Amygdala (tissue), 56 donors: ENCODE measurements at regions not wholly inside any gene's neighbourhood (a gene's known extent, or its start where the extent isn't known, plus 50 kb on each side); places are given as distances from the start of the nearest gene placed in this dataset.
"Not testable (repeated sequence)": the region's sequence is repeated elsewhere in the genome, so short reads cannot be mapped to it uniquely, and the experiment has no call there.

Experiments used
- DNase-seq, 56 donors: peaks; one replicate each; lab custom pipeline; 2025; lab: John Stamatoyannopoulos, UW

GRCh38 chr22:33971561-33971961, 51.3 kb upstream of the LARGE1 start:
- DNase-seq: peak in 43 of 56 donors; percentile 1 to 79 (median 28)

- DNase-seq: no peak
Observed at GRCh38 chr22:33975841-33976240, 55.6 kb upstream of the LARGE1 start.

GRCh38 chr22:33983558-33983957, 63.3 kb upstream of the LARGE1 start:
- DNase-seq: no peak

- DNase-seq: no peak
Observed at GRCh38 chr22:33984211-33984610, 63.9 kb upstream of the LARGE1 start.

- no peak for DNase-seq
Observed at GRCh38 chr22:33984656-33985285, 64.5 kb upstream of the LARGE1 start.

- no peak for DNase-seq
Observed at GRCh38 chr22:33985506-33985905, 65.2 kb upstream of the LARGE1 start.

GRCh38 chr22:33986167-33986771, 66.0 kb upstream of the LARGE1 start:
- DNase-seq: no peak

- DNase-seq: no peak
Observed at GRCh38 chr22:33986954-33987353, 66.7 kb upstream of the LARGE1 start.

- DNase-seq: not testable (repeated sequence)
Observed at GRCh38 chr22:33989263-33989662, 69.0 kb upstream of the LARGE1 start.

- no peak for DNase-seq
Observed at GRCh38 chr22:33991620-33992019, 71.3 kb upstream of the LARGE1 start.

GRCh38 chr22:33996824-33997223, 76.5 kb upstream of the LARGE1 start:
- DNase-seq: no peak

GRCh38 chr22:34000879-34001526, 80.7 kb upstream of the LARGE1 start:
- DNase-seq: no peak

- DNase-seq: no peak
Observed at GRCh38 chr22:34001701-34002466, 81.6 kb upstream of the LARGE1 start.

GRCh38 chr22:34004058-34004457, 83.8 kb upstream of the LARGE1 start:
- DNase-seq: no peak

- no peak for DNase-seq
Observed at GRCh38 chr22:34010259-34010658, 90.0 kb upstream of the LARGE1 start.

GRCh38 chr22:34015642-34016041, 95.4 kb upstream of the LARGE1 start:
- no peak for DNase-seq

- peak in 1 of 56 donors; percentile 1 for DNase-seq
Observed at GRCh38 chr22:34017205-34017604, 96.9 kb upstream of the LARGE1 start.

- DNase-seq: no peak
Observed at GRCh38 chr22:34019190-34019845, 99.0 kb upstream of the LARGE1 start.

GRCh38 chr22:34035209-34035608, 114.9 kb upstream of the LARGE1 start:
- no peak for DNase-seq

- DNase-seq: no peak
Observed at GRCh38 chr22:34036931-34037330, 116.7 kb upstream of the LARGE1 start.
